HUES48 (cell line): ENCODE measurements at regions not wholly inside any gene's neighbourhood (a gene's known extent, or its start where the extent isn't known, plus 50 kb on each side); places are given as distances from the start of the nearest gene placed in this dataset.

ENCODE experiments used
- H3K27ac ChIP-seq: one replicate; pipeline ENCODE4 v1.7.0; 2013; ENCODE audit warnings: low read depth, low read length, inconsistent platforms
- H3K27me3 ChIP-seq: 2 replicates; pipeline ENCODE4 v1.6.1; 2013; ENCODE audit warnings: mild to moderate bottlenecking, low read length; ENCODE audit not compliant: control insufficient read depth, insufficient read depth
- H3K36me3 ChIP-seq: 2 replicates; pipeline ENCODE4 v1.6.1; 2013; ENCODE audit warnings: low read length; ENCODE audit not compliant: control insufficient read depth, insufficient read depth
- H3K4me1 ChIP-seq: 2 replicates; pipeline ENCODE4 v1.6.1; 2013; ENCODE audit warnings: mild to moderate bottlenecking, low read length; ENCODE audit not compliant: control insufficient read depth, insufficient read depth
- H3K4me3 ChIP-seq: 2 replicates; pipeline ENCODE4 v1.5.1; 2013; ENCODE audit warnings: mild to moderate bottlenecking, low read depth, low read length
- H3K9ac ChIP-seq: 2 replicates; pipeline ENCODE4 v1.6.1; 2013; ENCODE audit warnings: mild to moderate bottlenecking, low read depth, low read length, moderate library complexity
- H3K9me3 ChIP-seq: 2 replicates; pipeline ENCODE4 v1.6.1; 2013; ENCODE audit warnings: low read length; ENCODE audit not compliant: control insufficient read depth, insufficient read depth

- no peaks in the 10 kb centered on the region for H3K36me3 ChIP-seq
- no peak overlapping the region for H3K9ac ChIP-seq
- no peaks in the 10 kb centered on the region for H3K27me3 ChIP-seq
- peaks cover 43% of the 10 kb centered on the region for H3K4me1 ChIP-seq
- H3K27ac ChIP-seq: no peak overlapping the region
- no peak overlapping the region for H3K4me3 ChIP-seq
- H3K9me3 ChIP-seq: no peaks in the 10 kb centered on the region
Measured at GRCh38 chr18:8946066-8946838, 156.2 kb upstream of the NDUFV2 start.

GRCh38 chr18:8947566-8947965 lies 154.9 kb upstream of the NDUFV2 start:
- Histone ChIP-seq H3K27me3 (no peaks in the 10 kb centered on the region), H3K4me1 (peaks cover 34% of the 10 kb centered on the region), H3K27ac (no peak overlapping the region), H3K36me3 (no peaks in the 10 kb centered on the region), H3K4me3 (no peak overlapping the region), H3K9me3 (no peaks in the 10 kb centered on the region), H3K9ac (no peak overlapping the region)

GRCh38 chr18:8948011-8948410 lies 154.5 kb upstream of the NDUFV2 start:
- Histone ChIP-seq H3K36me3 (no peaks in the 10 kb centered on the region), H3K9ac (no peak overlapping the region), H3K9me3 (no peaks in the 10 kb centered on the region), H3K4me1 (peaks cover 30% of the 10 kb centered on the region), H3K4me3 (no peak overlapping the region), H3K27me3 (no peaks in the 10 kb centered on the region), H3K27ac (peak overlapping the region; percentile 37)

GRCh38 chr18:8948471-8949149 lies 153.9 kb upstream of the NDUFV2 start:
- Histone ChIP-seq H3K36me3 (no peaks in the 10 kb centered on the region), H3K27me3 (no peaks in the 10 kb centered on the region), H3K4me1 (peaks cover 28% of the 10 kb centered on the region), H3K9me3 (no peaks in the 10 kb centered on the region), H3K27ac (peak overlapping the region; percentile 37), H3K9ac (no peak overlapping the region), H3K4me3 (no peak overlapping the region)

- peaks cover 28% of the 10 kb centered on the region for H3K4me1 ChIP-seq
Measured at GRCh38 chr18:8949206-8949605, 153.3 kb upstream of the NDUFV2 start.

GRCh38 chr18:8951491-8951890 lies 151.0 kb upstream of the NDUFV2 start:
- H3K4me3 ChIP-seq: no peak overlapping the region
- H3K27me3 ChIP-seq: no peaks in the 10 kb centered on the region
- no peaks in the 10 kb centered on the region for H3K36me3 ChIP-seq
- H3K9ac ChIP-seq: no peak overlapping the region
- no peak overlapping the region for H3K27ac ChIP-seq
- no peaks in the 10 kb centered on the region for H3K9me3 ChIP-seq
- peaks cover 20% of the 10 kb centered on the region for H3K4me1 ChIP-seq

More at GRCh38 chr18:8949206-8949605, 153.3 kb upstream of the NDUFV2 start:
- Histone ChIP-seq H3K9me3 (no peaks in the 10 kb centered on the region), H3K27ac (no peak overlapping the region), H3K27me3 (no peaks in the 10 kb centered on the region), H3K9ac (no peak overlapping the region), H3K36me3 (no peaks in the 10 kb centered on the region), H3K4me3 (no peak overlapping the region)

GRCh38 chr18:8952174-8952573 lies 150.3 kb upstream of the NDUFV2 start:
- Histone ChIP-seq H3K4me3 (no peak overlapping the region), H3K27ac (no peak overlapping the region), H3K27me3 (no peaks in the 10 kb centered on the region), H3K36me3 (no peaks in the 10 kb centered on the region), H3K4me1 (peaks cover 20% of the 10 kb centered on the region), H3K9ac (no peak overlapping the region), H3K9me3 (no peaks in the 10 kb centered on the region)

- H3K4me3 ChIP-seq: no peak overlapping the region
- peaks cover 19% of the 10 kb centered on the region for H3K4me1 ChIP-seq
- no peak overlapping the region for H3K27ac ChIP-seq
- no peaks in the 10 kb centered on the region for H3K36me3 ChIP-seq
- no peaks in the 10 kb centered on the region for H3K9me3 ChIP-seq
- no peaks in the 10 kb centered on the region for H3K27me3 ChIP-seq
- H3K9ac ChIP-seq: no peak overlapping the region
Measured at GRCh38 chr18:8952769-8953760, 149.4 kb upstream of the NDUFV2 start.

- Histone ChIP-seq H3K36me3 (no peaks in the 10 kb centered on the region), H3K4me1 (peaks cover 14% of the 10 kb centered on the region), H3K4me3 (no peak overlapping the region), H3K9me3 (no peaks in the 10 kb centered on the region), H3K27me3 (no peaks in the 10 kb centered on the region), H3K9ac (no peak overlapping the region), H3K27ac (no peak overlapping the region)
Measured at GRCh38 chr18:8957731-8958130, 144.8 kb upstream of the NDUFV2 start.

- peaks cover 14% of the 10 kb centered on the region for H3K4me1 ChIP-seq
- no peak overlapping the region for H3K27ac ChIP-seq
- no peaks in the 10 kb centered on the region for H3K36me3 ChIP-seq
- no peaks in the 10 kb centered on the region for H3K27me3 ChIP-seq
- no peaks in the 10 kb centered on the region for H3K9me3 ChIP-seq
- no peak overlapping the region for H3K9ac ChIP-seq
- no peak overlapping the region for H3K4me3 ChIP-seq
Measured at GRCh38 chr18:8958660-8959059, 143.8 kb upstream of the NDUFV2 start.
